WTC11 (cell line): ENCODE measurements at regions not wholly inside any gene's neighbourhood (a gene's known extent, or its start where the extent isn't known, plus 50 kb on each side); places are given as distances from the start of the nearest gene placed in this dataset.

ENCODE experiments used
- ATAC-seq: fragments of 200-7000 bp; cut with Tn5 transposase; 2 replicates; pipeline ENCODE4 v1.10.0; 2021; ENCODE audit warnings: mild to moderate bottlenecking, moderate library complexity
- CTCF ChIA-PET: fragments of 300-600 bp; sonication (Branson Sonifier 250); formaldehyde crosslinking; loops from one replicate; lab custom pipeline; 2021; ENCODE audit warnings: antibody characterized with exemption; lab: Charles Lee
- POLR2A ChIA-PET: fragments of 350-600 bp; sonication (Branson Sonifier 250); formaldehyde crosslinking; loops from one replicate; lab custom pipeline; 2021; ENCODE audit warnings: antibody characterized with exemption; lab: Charles Lee
- DNase-seq: peaks from one replicate; pipeline ENCODE4 v3.0.0; 2021; ENCODE audit warnings: low spot score
- H3K27ac Mint-ChIP-seq: 2 replicates; pipeline ENCODE4 v1.8.0; 2021; ENCODE audit warnings: mixed read lengths
- H3K27me3 Mint-ChIP-seq: 2 replicates; pipeline ENCODE4 v1.8.0; 2021; ENCODE audit warnings: low read depth, mild to moderate bottlenecking, moderate library complexity, mixed read lengths
- H3K36me3 Mint-ChIP-seq: 2 replicates; pipeline ENCODE4 v1.8.0; 2021; ENCODE audit warnings: mixed read lengths
- H3K4me1 Mint-ChIP-seq: 2 replicates; pipeline ENCODE4 v1.8.0; 2022; ENCODE audit warnings: mixed read lengths
- H3K4me3 Mint-ChIP-seq: 2 replicates; pipeline ENCODE4 v1.8.0; 2021; ENCODE audit warnings: mild to moderate bottlenecking, moderate library complexity, mixed read lengths
- H3K9me3 Mint-ChIP-seq: 2 replicates; pipeline ENCODE4 v1.8.0; 2021; ENCODE audit warnings: mixed read lengths
- FOXJ3 ChIP-seq: sonication (generic); formaldehyde crosslinking; IDR thresholded peaks from 2 replicates; pipeline ENCODE4 v1.9.0; 2021; ENCODE audit warnings: missing genetic modification reagents, mild to moderate bottlenecking, borderline replicate concordance
- HMGA2 ChIP-seq: fragments of 250-450 bp; sonication (Bioruptor Pico); IDR thresholded peaks from 2 replicates; pipeline ENCODE4 v1.4.0; 2021; ENCODE audit warnings: mild to moderate bottlenecking, moderate library complexity
- NFE2L1 ChIP-seq: sonication (generic); formaldehyde crosslinking; IDR thresholded peaks from 2 replicates; pipeline ENCODE4 v1.8.1; 2023; ENCODE audit warnings: missing genetic modification reagents
- SMAD4 ChIP-seq: sonication (generic); formaldehyde crosslinking; IDR thresholded peaks from 2 replicates; pipeline ENCODE4 v1.8.0; 2022; ENCODE audit warnings: mild to moderate bottlenecking, missing genetic modification reagents
- TCF7 ChIP-seq: sonication (generic); formaldehyde crosslinking; IDR thresholded peaks from 2 replicates; pipeline ENCODE4 v1.8.0; 2022; ENCODE audit warnings: mild to moderate bottlenecking, low read depth, missing genetic modification reagents, moderate library complexity
- ZNF121 ChIP-seq: sonication (generic); formaldehyde crosslinking; IDR thresholded peaks from 2 replicates; pipeline ENCODE4 v1.8.0; 2023; ENCODE audit warnings: missing genetic modification reagents
- ZNF219 ChIP-seq: sonication (generic); formaldehyde crosslinking; IDR thresholded peaks from 2 replicates; pipeline ENCODE4 v1.8.0; 2023; ENCODE audit warnings: missing genetic modification reagents, mild to moderate bottlenecking, borderline replicate concordance
- ZNF423 ChIP-seq: fragments of 250-450 bp; sonication (Bioruptor Pico); IDR thresholded peaks from 2 replicates; pipeline ENCODE4 v2.1.2; 2022; ENCODE audit warnings: mild to moderate bottlenecking, moderate library complexity
- TF ChIP-seq, protein P1 (sequence below): sonication (generic); formaldehyde crosslinking; IDR thresholded peaks from 2 replicates; pipeline ENCODE4 v1.8.1; 2022; ENCODE audit warnings: mild to moderate bottlenecking, moderate library complexity, missing genetic modification reagents
- TF ChIP-seq, protein P2 (sequence below): sonication (generic); formaldehyde crosslinking; IDR thresholded peaks from 2 replicates; pipeline ENCODE4 v1.8.0; 2022; ENCODE audit warnings: mild to moderate bottlenecking, missing genetic modification reagents
- TF ChIP-seq, protein P3 (sequence below): sonication (generic); formaldehyde crosslinking; conservative IDR thresholded peaks from 2 replicates; pipeline ENCODE4 v1.8.1; 2022; ENCODE audit warnings: mild to moderate bottlenecking, missing genetic modification reagents
- TF ChIP-seq, protein P4 (sequence below): fragments of 250-450 bp; sonication (Bioruptor Pico); IDR thresholded peaks from 2 replicates; pipeline ENCODE4 v1.8.0; 2021; ENCODE audit warnings: mild to moderate bottlenecking
- TF ChIP-seq, protein P5 (sequence below): sonication (generic); formaldehyde crosslinking; IDR thresholded peaks from 2 replicates; pipeline ENCODE4 v1.8.0; 2022; ENCODE audit warnings: mild to moderate bottlenecking, missing genetic modification reagents
- TF ChIP-seq, protein P6 (sequence below): sonication (generic); formaldehyde crosslinking; IDR thresholded peaks from 2 replicates; pipeline ENCODE4 v1.8.1; 2022; ENCODE audit warnings: low read depth, missing genetic modification reagents, borderline replicate concordance
- TF ChIP-seq, protein P7 (sequence below): sonication (generic); formaldehyde crosslinking; IDR thresholded peaks from 2 replicates; pipeline ENCODE4 v1.8.0; 2022; ENCODE audit warnings: mild to moderate bottlenecking, missing genetic modification reagents
- TF ChIP-seq, protein P8 (sequence below): fragments of 250-450 bp; sonication (Bioruptor Pico); IDR thresholded peaks from 2 replicates; pipeline ENCODE4 v2.1.2; 2022; ENCODE audit warnings: mild to moderate bottlenecking, moderate library complexity

DNA sequence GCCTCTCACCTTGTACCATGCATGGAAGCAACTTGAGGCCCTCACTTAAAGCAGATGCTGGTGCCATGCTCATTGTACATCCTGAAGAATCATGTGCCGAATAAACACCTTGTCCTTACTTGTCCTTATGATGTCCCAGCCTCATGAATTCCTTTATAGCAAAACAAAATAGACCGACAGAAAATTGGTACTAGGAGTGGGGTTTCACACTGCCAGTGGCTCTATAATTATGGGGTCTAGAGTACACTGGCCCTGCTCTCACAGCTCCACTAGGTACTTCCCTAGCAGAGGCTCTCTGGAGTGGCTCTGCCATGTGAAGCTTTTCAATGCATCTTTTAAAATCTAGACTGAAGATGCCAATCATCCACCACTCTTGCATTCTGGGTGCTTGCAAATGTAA is 101.2 kb downstream of the HTR1B start (continued):
- TF ChIP-seq, protein P1, sequence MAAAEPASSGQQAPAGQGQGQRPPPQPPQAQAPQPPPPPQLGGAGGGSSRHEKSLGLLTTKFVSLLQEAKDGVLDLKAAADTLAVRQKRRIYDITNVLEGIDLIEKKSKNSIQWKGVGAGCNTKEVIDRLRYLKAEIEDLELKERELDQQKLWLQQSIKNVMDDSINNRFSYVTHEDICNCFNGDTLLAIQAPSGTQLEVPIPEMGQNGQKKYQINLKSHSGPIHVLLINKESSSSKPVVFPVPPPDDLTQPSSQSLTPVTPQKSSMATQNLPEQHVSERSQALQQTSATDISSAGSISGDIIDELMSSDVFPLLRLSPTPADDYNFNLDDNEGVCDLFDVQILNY: no peak
- TF ChIP-seq, protein P2, sequence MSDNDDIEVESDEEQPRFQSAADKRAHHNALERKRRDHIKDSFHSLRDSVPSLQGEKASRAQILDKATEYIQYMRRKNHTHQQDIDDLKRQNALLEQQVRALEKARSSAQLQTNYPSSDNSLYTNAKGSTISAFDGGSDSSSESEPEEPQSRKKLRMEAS (CRISPR knock-in tag): no peak
- TF ChIP-seq ZNF423 (CRISPR knock-in tag): no peak
- TF ChIP-seq, protein P3, sequence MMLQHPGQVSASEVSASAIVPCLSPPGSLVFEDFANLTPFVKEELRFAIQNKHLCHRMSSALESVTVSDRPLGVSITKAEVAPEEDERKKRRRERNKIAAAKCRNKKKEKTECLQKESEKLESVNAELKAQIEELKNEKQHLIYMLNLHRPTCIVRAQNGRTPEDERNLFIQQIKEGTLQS (CRISPR knock-in tag): no peak
- no peak for TF ChIP-seq TCF7
- no peak for TF ChIP-seq NFE2L1 (CRISPR knock-in tag)
- TF ChIP-seq, protein P4, sequence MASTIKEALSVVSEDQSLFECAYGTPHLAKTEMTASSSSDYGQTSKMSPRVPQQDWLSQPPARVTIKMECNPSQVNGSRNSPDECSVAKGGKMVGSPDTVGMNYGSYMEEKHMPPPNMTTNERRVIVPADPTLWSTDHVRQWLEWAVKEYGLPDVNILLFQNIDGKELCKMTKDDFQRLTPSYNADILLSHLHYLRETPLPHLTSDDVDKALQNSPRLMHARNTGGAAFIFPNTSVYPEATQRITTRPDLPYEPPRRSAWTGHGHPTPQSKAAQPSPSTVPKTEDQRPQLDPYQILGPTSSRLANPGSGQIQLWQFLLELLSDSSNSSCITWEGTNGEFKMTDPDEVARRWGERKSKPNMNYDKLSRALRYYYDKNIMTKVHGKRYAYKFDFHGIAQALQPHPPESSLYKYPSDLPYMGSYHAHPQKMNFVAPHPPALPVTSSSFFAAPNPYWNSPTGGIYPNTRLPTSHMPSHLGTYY (CRISPR knock-in tag): no peak

DNA sequence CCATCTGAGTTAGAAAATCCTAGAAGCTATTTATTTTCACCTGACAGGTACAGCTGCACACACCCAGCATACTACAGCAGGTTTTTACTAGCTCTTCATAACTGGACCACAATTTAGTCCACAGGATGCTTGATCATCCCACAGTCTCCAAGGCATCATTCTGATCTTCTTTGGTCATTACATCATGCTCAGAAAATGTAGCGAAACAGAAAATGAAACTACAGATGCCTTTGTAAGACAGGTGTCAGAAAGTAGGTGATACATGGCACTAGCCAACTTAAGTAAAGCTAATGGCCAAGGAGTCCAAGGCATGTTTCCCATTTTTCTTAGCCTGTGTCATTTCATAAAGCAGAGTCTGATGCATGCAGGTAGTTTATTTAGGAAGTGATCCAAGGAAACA is 102.3 kb downstream of the HTR1B start:
- no peaks in the 10 kb centered on the region; the same call in 1 of the 2 replicates for H3K4me1 Mint-ChIP-seq
- POLR2A ChIA-PET: no interaction called here
- H3K27ac Mint-ChIP-seq: no peak overlapping the region
- TF ChIP-seq, protein P5, sequence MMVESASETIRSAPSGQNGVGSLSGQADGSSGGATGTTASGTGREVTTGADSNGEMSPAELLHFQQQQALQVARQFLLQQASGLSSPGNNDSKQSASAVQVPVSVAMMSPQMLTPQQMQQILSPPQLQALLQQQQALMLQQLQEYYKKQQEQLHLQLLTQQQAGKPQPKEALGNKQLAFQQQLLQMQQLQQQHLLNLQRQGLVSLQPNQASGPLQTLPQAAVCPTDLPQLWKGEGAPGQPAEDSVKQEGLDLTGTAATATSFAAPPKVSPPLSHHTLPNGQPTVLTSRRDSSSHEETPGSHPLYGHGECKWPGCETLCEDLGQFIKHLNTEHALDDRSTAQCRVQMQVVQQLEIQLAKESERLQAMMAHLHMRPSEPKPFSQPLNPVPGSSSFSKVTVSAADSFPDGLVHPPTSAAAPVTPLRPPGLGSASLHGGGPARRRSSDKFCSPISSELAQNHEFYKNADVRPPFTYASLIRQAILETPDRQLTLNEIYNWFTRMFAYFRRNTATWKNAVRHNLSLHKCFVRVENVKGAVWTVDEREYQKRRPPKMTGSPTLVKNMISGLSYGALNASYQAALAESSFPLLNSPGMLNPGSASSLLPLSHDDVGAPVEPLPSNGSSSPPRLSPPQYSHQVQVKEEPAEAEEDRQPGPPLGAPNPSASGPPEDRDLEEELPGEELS (CRISPR knock-in tag): no peak
- TF ChIP-seq ZNF121 (CRISPR knock-in tag): no peak
- TF ChIP-seq, protein P6, sequence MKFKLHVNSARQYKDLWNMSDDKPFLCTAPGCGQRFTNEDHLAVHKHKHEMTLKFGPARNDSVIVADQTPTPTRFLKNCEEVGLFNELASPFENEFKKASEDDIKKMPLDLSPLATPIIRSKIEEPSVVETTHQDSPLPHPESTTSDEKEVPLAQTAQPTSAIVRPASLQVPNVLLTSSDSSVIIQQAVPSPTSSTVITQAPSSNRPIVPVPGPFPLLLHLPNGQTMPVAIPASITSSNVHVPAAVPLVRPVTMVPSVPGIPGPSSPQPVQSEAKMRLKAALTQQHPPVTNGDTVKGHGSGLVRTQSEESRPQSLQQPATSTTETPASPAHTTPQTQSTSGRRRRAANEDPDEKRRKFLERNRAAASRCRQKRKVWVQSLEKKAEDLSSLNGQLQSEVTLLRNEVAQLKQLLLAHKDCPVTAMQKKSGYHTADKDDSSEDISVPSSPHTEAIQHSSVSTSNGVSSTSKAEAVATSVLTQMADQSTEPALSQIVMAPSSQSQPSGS (CRISPR knock-in tag): no peak
- TF ChIP-seq, protein P7, sequence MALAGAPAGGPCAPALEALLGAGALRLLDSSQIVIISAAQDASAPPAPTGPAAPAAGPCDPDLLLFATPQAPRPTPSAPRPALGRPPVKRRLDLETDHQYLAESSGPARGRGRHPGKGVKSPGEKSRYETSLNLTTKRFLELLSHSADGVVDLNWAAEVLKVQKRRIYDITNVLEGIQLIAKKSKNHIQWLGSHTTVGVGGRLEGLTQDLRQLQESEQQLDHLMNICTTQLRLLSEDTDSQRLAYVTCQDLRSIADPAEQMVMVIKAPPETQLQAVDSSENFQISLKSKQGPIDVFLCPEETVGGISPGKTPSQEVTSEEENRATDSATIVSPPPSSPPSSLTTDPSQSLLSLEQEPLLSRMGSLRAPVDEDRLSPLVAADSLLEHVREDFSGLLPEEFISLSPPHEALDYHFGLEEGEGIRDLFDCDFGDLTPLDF (CRISPR knock-in tag): no peak
- no peaks in the 10 kb centered on the region for H3K27me3 Mint-ChIP-seq
- peaks cover 11% of the 10 kb centered on the region for H3K9me3 Mint-ChIP-seq
- DNase-seq (no peak), ATAC-seq (no peak)
- H3K36me3 Mint-ChIP-seq: peaks cover 4% of the 10 kb centered on the region; the same call in 1 of the 2 replicates
- CTCF ChIA-PET: no interaction called here
- no peak overlapping the region for H3K4me3 Mint-ChIP-seq

DNA sequence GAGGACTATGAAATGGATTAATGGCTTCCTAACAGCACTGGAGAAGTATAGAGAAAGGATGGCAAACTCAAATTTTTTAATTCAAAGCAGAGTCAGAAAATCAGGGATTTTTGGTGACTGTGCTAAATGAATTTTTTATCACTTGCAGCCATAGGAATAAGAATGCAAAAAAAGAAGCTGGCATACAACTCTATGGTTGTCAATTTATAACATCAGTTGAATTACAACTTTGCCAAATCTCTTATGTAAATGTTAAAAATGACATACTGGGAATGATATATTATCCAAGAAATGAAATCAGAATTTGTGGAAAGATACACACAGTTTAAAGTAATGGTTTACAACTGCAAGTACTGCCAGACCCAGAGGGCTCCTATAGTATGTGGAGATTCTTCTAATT is 106.5 kb downstream of the HTR1B start:
- H3K27ac Mint-ChIP-seq: no peak overlapping the region

More for the DNA sequence above, 106.5 kb downstream of the HTR1B start:
- TF ChIP-seq, protein P8, sequence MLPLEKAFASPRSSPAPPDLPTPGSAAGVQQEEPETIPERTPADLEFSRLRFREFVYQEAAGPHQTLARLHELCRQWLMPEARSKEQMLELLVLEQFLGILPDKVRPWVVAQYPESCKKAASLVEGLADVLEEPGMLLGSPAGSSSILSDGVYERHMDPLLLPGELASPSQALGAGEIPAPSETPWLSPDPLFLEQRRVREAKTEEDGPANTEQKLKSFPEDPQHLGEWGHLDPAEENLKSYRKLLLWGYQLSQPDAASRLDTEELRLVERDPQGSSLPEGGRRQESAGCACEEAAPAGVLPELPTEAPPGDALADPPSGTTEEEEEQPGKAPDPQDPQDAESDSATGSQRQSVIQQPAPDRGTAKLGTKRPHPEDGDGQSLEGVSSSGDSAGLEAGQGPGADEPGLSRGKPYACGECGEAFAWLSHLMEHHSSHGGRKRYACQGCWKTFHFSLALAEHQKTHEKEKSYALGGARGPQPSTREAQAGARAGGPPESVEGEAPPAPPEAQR (CRISPR knock-in tag): no peak
- TF ChIP-seq FOXJ3 (CRISPR knock-in tag): no peak
- TF ChIP-seq SMAD4 (CRISPR knock-in tag): no peak
- no peak for TF ChIP-seq HMGA2 (CRISPR knock-in tag)
- no peak for TF ChIP-seq ZNF219 (CRISPR knock-in tag)
- no peak for TF ChIP-seq ZNF121 (CRISPR knock-in tag)
- TF ChIP-seq, all 79 proteins: peak for 0
- ChIA-PET POLR2A (no interaction called here), CTCF (no interaction called here)
- Mint-ChIP-seq H3K4me1 (no peaks in the 10 kb centered on the region), H3K27me3 (no peaks in the 10 kb centered on the region), H3K36me3 (peaks cover 2% of the 10 kb centered on the region; the same call in 1 of the 2 replicates), H3K4me3 (no peak overlapping the region), H3K9me3 (peaks cover 2% of the 10 kb centered on the region)
- DNase-seq (no peak), ATAC-seq (no peak)
